Glutamatergic neuron (in vitro differentiated cells): ENCODE measurements at regions not wholly inside any gene's neighbourhood (a gene's known extent, or its start where the extent isn't known, plus 50 kb on each side); places are given as distances from the start of the nearest gene placed in this dataset.
"Not testable (repeated sequence)": the region's sequence is repeated elsewhere in the genome, so short reads cannot be mapped to it uniquely, and the experiment has no call there.

Experiments
- DNase-seq: peaks from one replicate; pipeline ENCODE4 v3.0.0; 2022
- H3K27ac Mint-ChIP-seq: one replicate; pipeline ENCODE4 v1.8.0; 2020; ENCODE audit warnings: mild to moderate bottlenecking, mixed read lengths, inconsistent platforms; ENCODE audit not compliant: unreplicated experiment
- H3K27me3 Mint-ChIP-seq: one replicate; pipeline ENCODE4 v1.8.0; 2020; ENCODE audit warnings: mild to moderate bottlenecking, moderate library complexity, mixed read lengths, inconsistent platforms; ENCODE audit not compliant: unreplicated experiment
- H3K36me3 Mint-ChIP-seq: one replicate; pipeline ENCODE4 v1.8.0; 2020; ENCODE audit warnings: mild to moderate bottlenecking, mixed read lengths, inconsistent platforms; ENCODE audit not compliant: unreplicated experiment
- H3K4me1 Mint-ChIP-seq: one replicate; pipeline ENCODE4 v1.8.0; 2020; ENCODE audit warnings: mild to moderate bottlenecking, low read depth, mixed read lengths, inconsistent platforms; ENCODE audit not compliant: unreplicated experiment
- H3K4me3 Mint-ChIP-seq: one replicate; pipeline ENCODE4 v1.8.0; 2020; ENCODE audit warnings: mild to moderate bottlenecking, mixed read lengths, inconsistent platforms; ENCODE audit not compliant: unreplicated experiment
- H3K9me3 Mint-ChIP-seq: one replicate; pipeline ENCODE4 v1.8.0; 2020; ENCODE audit warnings: mild to moderate bottlenecking, moderate library complexity, mixed read lengths, inconsistent platforms; ENCODE audit not compliant: unreplicated experiment
- TF ChIP-seq, protein P1 (sequence below): fragments of 200-600 bp; sonication (generic); IDR thresholded peaks from one replicate; pipeline ENCODE4 v1.5.0; 2021; ENCODE audit not compliant: partially characterized antibody, unreplicated experiment

DNA sequence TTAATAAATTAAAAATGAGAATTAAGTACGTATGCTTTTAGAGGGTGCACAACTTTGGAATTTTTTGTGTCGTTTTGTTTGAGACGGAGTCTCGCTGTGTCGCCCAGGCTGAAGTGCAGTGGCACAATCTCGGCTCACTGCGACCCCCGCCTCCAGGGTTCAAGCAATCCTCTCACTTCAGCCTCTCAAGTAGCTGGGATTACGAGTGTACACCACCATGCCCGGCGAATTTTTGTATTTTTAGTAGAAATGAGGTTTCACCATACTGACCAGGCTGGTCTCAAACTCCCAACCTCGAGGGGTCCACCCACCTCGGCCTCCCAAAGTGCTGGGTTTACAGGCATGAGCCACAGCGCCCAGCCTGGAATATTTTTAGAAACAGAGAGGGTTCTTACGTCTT lies 812.4 kb downstream of the TMEM121 start:
- H3K4me1 Mint-ChIP-seq, H3K9me3 Mint-ChIP-seq, H3K36me3 Mint-ChIP-seq, H3K27me3 Mint-ChIP-seq, DNase-seq, H3K27ac Mint-ChIP-seq, H3K4me3 Mint-ChIP-seq: not testable (repeated sequence)

DNA sequence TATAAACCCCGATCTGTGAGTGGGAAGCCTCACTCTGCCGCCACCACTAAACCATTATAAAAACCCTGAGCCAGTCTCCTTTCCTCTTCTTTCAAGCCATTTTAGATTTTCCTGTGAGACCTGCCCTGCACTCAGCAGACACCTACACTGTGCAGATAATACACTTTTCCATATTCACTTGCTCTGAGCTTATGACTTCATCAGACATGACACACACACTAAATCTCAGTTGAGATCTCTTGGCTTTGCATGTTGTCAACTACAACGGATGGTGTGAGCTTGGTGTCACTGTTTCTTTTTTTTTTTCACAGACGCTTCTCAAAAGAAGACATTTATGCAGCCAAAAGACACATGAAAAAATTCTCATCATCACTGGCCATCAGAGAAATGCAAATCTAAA lies 814.3 kb downstream of the TMEM121 start:
- not testable (repeated sequence) for H3K36me3 Mint-ChIP-seq, H3K27ac Mint-ChIP-seq, H3K27me3 Mint-ChIP-seq, DNase-seq, H3K9me3 Mint-ChIP-seq, H3K4me1 Mint-ChIP-seq, H3K4me3 Mint-ChIP-seq

DNA sequence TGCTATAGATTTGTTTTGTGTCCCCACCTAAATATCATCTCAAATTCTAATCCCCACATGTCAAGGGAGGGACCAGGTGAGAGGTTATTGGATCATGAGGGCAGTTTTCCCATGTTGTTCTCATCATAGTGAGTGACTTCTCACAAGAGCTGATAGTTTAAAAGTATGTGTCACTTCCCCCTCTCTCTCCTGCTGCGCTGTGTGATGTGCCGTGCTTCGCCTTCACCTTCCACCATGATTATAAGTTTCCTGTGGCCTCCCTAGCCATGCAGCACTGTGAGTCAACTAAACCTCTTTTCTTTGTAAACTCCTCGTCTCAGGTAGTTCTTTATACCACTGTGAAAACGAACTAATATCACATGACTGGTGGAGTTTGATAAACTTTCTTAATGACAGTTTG lies 814.8 kb downstream of the TMEM121 start:
- Mint-ChIP-seq H3K9me3 (peaks cover 11% of the 10 kb centered on the region), H3K36me3 (peaks cover 11% of the 10 kb centered on the region)
- H3K27ac Mint-ChIP-seq, H3K27me3 Mint-ChIP-seq, H3K4me1 Mint-ChIP-seq, DNase-seq, H3K4me3 Mint-ChIP-seq: not testable (repeated sequence)

DNA sequence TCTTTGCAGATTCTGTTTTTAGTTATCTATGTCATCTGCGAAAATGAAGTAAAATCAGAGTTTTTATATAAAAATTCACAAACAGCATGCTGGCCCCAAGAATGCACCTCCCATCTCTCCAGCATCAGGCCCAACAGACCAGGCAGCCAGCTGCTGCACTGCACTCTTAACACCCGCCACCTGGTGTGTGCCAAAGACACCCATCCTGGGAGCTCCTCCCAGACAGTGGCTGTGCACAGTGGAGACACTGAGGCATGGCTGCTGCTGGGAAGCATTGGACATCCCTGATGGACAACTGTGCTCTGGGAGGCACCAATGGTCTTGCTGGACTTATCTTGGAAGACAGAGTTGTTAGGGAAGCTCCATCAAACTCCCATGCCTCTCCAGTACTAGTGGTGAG lies 817.2 kb downstream of the TMEM121 start:
- TF ChIP-seq, protein P1, sequence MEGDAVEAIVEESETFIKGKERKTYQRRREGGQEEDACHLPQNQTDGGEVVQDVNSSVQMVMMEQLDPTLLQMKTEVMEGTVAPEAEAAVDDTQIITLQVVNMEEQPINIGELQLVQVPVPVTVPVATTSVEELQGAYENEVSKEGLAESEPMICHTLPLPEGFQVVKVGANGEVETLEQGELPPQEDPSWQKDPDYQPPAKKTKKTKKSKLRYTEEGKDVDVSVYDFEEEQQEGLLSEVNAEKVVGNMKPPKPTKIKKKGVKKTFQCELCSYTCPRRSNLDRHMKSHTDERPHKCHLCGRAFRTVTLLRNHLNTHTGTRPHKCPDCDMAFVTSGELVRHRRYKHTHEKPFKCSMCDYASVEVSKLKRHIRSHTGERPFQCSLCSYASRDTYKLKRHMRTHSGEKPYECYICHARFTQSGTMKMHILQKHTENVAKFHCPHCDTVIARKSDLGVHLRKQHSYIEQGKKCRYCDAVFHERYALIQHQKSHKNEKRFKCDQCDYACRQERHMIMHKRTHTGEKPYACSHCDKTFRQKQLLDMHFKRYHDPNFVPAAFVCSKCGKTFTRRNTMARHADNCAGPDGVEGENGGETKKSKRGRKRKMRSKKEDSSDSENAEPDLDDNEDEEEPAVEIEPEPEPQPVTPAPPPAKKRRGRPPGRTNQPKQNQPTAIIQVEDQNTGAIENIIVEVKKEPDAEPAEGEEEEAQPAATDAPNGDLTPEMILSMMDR, result no peak
- H3K4me3 Mint-ChIP-seq, result no peak overlapping the region
- H3K4me1 Mint-ChIP-seq, result no peaks in the 10 kb centered on the region
- H3K27ac Mint-ChIP-seq, result no peak overlapping the region
- peaks cover 23% of the 10 kb centered on the region for H3K36me3 Mint-ChIP-seq
- peaks cover 30% of the 10 kb centered on the region for H3K9me3 Mint-ChIP-seq
- peaks cover 4% of the 10 kb centered on the region for H3K27me3 Mint-ChIP-seq
- DNase-seq, result no peak

DNA sequence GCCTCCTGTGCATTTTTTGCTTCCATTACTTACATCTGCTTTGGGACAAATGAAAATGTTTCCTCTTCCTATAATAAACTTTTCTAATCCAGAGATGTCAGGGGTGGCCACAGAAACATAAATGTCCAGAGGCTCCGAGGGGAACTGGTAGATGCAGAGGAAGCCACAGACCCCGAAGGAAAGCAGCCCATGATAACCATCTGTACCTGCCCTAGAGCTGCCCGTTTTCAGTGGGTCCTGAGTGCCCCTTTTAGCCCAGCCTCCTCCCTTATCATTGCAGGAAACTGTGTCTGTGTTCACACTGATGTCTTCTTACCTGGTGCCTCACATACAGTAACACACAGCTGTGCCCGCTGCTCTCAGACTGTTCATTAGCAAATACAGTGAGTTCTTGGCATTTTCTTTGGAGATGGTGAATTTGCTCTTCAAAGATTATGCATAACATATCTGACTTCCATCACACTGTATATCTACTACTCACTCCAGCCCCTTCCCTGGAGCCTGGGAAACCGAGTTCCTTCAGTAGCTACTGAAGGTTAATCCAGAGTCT lies 817.8 kb downstream of the TMEM121 start:
- Mint-ChIP-seq H3K36me3 (peaks cover 25% of the 10 kb centered on the region), H3K9me3 (peaks cover 32% of the 10 kb centered on the region)
- not testable (repeated sequence) for H3K27me3 Mint-ChIP-seq, H3K4me3 Mint-ChIP-seq, H3K27ac Mint-ChIP-seq, DNase-seq, H3K4me1 Mint-ChIP-seq

DNA sequence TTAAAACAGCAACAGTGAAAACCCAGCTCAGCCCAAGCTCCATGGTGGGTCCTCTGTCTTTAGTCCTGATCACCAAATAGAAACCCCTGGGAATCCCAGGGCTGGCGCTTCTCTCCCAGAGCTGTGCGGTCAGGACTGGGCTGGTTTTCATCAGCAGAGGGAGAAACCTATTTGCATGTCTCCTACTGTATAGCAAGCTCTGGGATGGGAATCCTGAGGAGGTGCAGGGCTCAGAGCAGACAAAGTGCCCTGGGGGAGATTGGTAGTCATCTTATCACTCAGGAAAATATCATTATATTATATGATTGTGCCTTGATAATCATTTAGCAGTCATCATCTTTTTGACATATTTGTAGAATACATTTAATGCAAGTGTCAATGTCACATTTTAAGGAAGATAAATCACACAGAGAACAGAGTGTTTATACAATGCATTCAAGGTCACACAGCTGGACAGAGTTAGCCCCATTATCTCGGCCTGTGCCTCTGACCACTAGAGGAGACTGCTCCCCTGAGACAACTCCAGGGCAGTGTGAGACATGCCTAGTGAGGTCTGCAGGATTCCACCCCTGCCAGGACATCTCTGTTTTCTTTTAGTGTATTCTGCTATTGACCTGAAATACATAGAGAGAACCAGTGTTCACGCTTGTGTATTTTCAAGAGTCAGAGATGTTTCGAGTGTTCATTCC lies 818.6 kb downstream of the TMEM121 start:
- H3K4me3 Mint-ChIP-seq, H3K27me3 Mint-ChIP-seq, DNase-seq, H3K27ac Mint-ChIP-seq, H3K4me1 Mint-ChIP-seq: not testable (repeated sequence)
- H3K9me3 Mint-ChIP-seq, result peaks cover 32% of the 10 kb centered on the region
- H3K36me3 Mint-ChIP-seq, result peaks cover 25% of the 10 kb centered on the region

DNA sequence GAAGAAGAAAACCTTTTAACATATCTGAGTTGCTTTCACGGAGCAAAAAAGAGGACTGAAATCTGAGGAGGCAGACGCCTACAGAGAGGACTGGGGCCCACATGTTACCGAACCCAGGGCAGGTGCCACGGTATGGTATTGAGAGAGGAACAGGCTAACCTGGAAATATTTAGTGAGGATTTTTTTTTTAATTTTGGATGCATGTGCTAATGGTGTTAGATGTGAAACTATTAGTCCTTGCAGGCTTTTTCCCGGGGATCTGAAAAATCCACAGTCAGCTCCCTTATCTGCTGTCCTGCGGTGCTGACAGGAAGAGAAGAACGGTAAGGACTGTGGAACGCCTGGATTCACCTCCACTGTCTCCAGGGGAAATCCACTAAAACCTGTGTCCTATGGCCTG lies 819.7 kb downstream of the TMEM121 start:
- Mint-ChIP-seq H3K4me1 (no peaks in the 10 kb centered on the region), H3K36me3 (peaks cover 25% of the 10 kb centered on the region), H3K9me3 (peaks cover 35% of the 10 kb centered on the region), H3K27me3 (peaks cover 7% of the 10 kb centered on the region), H3K27ac (no peak overlapping the region), H3K4me3 (no peak overlapping the region)
- TF ChIP-seq, protein P1, result no peak
- DNase-seq, result no peak
